ENCODE measurements at regions not wholly inside any gene's neighbourhood (a gene's known extent, or its start where the extent isn't known, plus 50 kb on each side); places are given as distances from the start of the nearest gene placed in this dataset.
"Not testable (repeated sequence)": the region's sequence is repeated elsewhere in the genome, so short reads cannot be mapped to it uniquely, and the experiment has no call there.

DNA sequence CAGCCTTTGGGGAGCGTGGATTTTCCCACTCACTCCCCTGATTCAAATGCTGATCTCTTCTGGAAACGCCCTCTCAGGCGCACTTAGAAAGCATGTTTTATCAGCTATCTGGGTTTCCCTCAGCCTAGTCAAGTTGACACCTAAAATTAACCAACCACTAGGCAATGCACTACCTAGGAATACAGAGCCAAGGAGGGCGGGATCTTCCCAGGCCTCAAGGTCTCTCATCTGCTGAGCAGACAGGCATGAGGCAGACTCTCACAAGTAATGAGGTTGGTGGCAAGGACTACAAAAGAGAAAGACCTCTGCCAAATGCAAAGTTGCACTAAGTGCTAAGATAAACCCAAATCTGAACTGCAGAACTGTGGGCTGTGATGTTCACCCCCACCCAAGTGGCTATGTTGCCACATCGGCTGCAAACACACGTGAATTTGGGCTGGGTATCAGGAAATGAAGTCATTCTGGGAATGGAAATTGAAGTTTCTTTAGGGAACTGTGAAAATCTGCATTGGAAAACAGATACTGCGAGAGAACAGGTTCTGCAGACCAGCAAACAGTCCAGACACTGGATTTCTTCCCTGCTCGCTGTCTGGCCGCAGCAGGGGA is 186.6 kb downstream of the LMLN start:
- DNase-seq (ENCODE audit: low spot score); intact Hi-C loops (cut with DNase I): not testable (repeated sequence)

DNA sequence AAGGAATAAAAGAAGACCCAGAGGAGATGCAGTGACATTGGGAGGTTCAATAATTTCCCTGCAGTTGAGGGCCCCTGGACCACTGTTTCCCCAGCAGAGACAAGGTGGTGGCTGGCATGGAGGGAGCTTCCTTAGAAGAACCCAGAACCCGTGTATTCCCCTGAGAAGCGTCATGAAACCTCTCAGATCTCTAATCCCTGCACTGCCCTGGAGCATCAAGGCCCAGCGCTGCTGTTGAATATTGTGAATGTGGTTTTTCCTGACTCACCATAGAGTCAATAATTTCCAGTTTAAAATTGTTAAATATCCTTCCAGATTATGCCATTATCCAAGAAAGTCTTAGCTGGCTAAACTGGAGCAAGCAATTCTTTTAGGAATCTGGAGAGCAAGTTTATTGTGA is 187.2 kb downstream of the LMLN start:
- DNase-seq (ENCODE audit: low spot score); intact Hi-C loops (cut with DNase I): not testable (repeated sequence)

DNA sequence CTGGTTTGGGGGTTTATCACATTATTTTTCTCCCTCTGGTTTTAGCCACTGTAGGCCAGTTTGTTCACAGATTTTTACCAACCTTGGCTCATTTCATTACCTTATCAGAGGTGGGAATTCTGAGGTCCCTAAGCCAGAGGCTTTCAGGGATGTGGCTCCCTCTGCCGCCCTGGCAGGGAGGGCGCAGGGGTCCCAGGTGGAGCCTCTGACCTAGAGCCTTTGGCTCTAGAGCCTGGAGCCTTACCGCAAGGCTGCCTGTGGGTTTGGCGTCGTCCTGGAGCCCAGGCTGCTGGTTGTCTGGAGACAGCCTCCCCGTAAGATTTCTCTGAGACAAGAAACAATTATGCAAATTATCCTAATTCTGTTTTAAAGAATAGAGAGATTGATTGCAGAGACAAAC is 188.0 kb downstream of the LMLN start:
- DNase-seq (ENCODE audit: low spot score); intact Hi-C loops (cut with DNase I): not testable (repeated sequence)

DNA sequence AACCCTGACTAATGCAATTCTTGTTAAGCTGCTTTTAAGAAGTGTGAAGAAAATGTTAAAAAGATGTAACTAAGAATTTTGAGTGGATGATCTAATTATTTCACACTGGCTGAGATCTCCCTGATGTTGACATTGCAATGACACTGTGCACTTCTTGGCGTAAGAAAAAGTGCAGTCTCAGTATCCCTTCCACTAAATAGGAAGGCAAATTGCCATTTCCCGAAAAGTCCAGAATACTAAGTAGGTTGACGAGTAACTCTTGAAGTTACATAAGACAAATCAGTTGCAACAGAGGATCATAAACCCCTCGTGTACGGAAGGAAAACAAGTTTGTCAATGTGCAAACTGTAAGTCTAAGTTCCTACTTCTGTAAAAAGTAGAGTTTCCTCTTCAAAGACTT is 189.9 kb downstream of the LMLN start:
- intact Hi-C loops (cut with DNase I); DNase-seq (ENCODE audit: low spot score): not testable (repeated sequence)

DNA sequence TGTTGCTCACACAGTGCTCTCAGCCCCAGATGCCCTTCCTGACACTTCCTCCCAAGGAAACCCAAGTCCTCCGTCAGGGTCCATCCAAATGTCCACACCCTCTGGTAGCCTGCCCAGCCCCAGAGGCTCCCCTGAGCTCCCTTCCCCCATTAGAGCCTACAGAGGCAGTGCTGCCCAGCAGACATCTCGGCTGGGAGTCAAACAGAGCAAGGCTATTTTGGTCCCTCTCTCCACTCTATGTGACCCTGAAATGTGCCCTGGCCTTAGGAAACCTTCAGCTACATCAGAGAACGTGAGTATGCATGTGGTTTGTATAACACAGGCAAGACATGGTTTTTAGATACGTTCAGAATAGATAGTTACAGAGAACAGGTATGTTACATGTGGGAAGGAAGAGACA is 191.8 kb downstream of the LMLN start:
- DNase-seq (ENCODE audit: low spot score); intact Hi-C loops (cut with DNase I): not testable (repeated sequence)

DNA sequence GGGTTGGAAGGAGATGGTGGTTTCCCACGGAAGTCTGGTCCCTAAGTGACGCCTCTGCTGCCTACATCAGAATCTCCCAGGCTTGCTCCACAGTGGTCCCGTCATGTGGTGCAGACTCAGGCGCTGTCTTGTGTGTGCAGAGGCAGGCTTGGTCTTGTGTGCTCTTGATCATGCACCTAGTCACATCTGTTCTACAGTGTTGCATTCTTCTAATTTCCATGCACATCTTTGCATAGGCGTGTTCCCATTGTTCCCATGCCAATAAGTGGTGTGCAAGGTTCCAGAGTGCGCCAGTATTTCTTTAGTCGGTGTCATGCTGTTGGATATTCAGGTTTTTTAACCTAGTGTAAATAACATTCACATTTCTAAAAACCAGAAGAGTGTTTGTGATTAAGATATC is 195.8 kb downstream of the LMLN start:
- intact Hi-C loops (cut with DNase I); DNase-seq (ENCODE audit: low spot score): not testable (repeated sequence)

DNA sequence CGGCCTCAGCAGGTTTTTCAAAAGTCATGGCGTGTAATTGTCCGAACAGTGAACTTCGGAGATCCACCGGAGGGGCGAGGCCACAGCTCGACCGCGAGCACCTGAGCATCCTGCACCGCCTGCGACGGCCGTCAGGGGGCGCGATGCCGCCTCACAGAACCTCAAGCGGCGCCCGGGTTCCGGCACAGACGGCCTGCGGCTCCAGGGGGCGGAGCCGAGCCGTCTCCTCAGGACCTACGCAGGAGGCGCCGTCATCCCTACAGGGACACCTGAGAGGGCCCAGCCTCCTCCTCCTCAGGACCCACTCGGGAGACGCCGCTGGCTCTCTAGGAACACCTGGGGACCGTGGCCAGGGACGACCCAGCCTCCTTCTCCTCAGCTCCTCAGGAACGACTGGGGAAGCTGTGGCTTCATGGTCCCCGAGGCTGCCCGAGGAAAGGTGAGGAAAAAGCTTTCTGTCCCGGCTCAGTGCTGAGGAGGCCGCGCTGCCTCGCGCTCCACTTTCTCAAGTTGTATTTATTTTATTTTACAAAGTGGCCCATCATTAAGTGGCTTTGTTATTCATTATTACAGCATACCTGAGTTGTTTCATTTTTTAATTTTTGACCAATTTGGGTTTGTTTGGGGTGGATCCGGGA is 197.3 kb downstream of the LMLN start:
- intact Hi-C loops (cut with DNase I): not testable (repeated sequence)

DNA sequence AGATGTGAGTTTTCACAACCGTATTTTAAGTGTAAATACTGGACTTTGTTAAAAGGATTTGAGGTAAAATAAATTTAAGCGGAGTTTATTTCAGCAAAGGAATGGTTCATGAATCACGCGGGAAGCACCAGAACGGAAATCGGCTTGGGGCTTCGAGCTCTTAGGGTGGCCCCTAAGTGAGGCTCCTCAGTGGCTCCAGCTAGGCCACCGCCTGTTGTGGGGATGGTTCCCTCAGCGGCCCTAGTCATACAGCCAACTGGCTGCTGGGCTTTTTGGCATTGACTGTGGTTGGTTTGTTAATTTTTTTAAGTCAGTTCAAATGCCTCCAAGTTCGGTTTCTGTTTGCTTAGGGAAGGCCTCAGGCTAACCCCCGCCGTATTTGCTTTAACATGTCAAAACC is 198.0 kb downstream of the LMLN start:
- intact Hi-C loops (cut with DNase I); DNase-seq (ENCODE audit: low spot score): not testable (repeated sequence)

More for the DNA sequence above, 197.3 kb downstream of the LMLN start:
- DNase-seq (ENCODE audit: low spot score): not testable (repeated sequence)

DNA sequence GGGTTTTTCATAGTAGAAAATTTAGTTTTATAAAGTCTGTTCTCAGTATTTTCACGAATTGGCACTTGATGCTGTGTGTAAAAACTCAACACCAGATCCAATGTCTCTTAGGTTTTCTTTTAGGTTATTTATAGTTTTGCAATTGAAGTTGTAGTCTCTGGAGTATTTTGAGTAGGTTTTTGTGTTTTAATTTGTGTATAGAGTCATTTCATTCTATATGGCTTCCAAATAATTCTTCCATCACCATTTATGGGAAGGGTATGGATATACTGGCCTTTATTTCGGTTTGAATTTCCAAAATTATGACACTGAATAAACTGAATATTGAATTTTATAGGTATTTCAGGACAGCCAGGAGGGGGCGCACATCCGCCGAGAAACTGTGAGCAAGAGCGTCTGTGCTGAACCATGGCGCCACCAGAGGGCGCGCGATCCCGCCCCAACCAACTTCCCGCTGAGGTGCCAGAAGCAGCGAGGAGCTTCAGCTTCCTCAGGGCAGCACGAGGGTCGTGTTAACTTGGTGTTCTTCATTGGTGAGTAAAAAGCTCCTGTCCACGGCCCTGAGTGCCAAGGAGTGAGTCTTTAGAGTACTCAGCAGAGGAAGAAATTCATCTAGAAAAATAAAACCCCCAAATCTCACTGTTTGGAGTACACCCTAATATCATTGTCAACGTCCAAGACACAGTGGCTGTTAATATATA is 207.5 kb downstream of the LMLN start:
- peak; percentile 90 for DNase-seq (ENCODE audit: low spot score)
- intact Hi-C loops (cut with DNase I): not testable (repeated sequence)

DNA sequence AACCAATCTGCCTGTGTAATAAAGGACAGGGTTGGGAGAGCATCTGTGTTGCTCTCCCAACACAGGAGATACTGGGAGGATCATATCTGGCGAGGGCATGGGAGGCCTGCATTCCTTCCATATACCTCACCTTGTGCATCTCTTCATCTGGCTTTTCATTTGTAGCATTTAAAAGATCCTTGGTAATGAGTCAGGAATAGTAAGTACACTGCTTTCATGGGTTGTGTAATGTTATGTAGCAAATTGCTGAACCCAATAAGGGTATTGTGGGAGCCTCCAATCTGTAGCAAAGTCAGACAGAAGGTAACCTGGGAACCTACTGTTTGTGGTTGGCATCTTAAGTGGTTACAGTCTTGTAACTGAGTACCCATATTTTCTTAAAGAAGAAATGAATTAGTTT is 210.8 kb downstream of the LMLN start:
- intact Hi-C loops (cut with DNase I); DNase-seq (ENCODE audit: low spot score): not testable (repeated sequence)

DNA sequence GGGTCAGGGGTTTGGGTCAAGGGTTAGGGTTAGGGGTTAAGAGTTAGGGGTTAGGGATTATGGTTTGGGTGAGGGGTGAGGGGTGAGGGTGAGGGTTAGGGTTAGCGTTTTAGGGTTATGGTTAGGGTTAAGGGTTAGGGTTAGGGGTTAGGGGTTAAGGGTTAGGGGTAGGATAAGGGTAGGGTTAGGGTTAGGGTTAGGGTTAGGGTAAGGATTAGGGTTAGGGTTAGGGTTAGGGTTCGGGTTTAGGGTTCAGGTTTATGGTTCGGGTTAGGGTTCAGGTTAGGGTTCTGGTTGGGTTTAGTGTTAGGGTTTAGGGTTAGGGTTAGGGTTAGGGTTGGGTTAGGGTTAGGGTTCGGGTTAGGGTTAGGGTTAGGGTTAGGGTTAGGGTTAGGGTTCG is 213.1 kb downstream of the LMLN start:
- intact Hi-C loops (cut with DNase I); DNase-seq (ENCODE audit: low spot score): not testable (repeated sequence)

DNA sequence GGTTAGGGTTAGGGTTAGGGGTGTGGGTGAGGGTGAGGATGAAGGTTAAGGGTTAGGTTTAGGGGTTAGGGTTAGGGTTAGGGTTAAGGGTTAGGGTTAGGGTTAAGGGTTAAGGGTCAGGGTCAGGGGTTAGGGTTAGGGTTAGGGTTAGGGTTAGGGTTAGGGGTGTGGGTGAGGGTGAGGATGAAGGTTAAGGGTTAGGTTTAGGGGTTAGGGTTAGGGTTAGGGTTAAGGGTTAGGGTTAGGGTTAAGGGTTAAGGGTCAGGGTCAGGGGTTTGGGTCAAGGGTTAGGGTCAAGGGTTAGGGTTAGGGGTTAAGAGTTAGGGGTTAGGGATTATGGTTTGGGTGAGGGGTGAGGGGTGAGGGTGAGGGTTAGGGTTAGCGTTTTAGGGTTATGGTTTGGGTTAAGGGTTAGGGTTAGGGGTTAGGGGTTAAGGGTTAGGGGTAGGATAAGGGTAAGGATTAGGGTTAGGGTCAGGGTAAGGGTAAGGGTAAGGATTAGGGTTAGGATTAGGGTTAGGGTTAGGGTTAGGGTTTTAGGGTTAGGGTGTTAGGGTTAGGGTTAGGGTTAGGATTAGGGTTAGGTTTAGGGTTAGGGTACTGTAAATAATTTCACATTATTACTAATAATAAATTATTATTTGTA is 214.0 kb downstream of the LMLN start:
- intact Hi-C loops (cut with DNase I); DNase-seq (ENCODE audit: low spot score): not testable (repeated sequence)

Data from cardiac septum (tissue), 1 donor.